Stimulated activated CD8-positive, alpha-beta memory T cell treated with anti-CD3 and anti-CD28 coated beads, Interleukin-15, amount 100 ng/mL, for 24 hours (primary cell): ENCODE measurements at regions not wholly inside any gene's neighbourhood (a gene's known extent, or its start where the extent isn't known, plus 50 kb on each side); places are given as distances from the start of the nearest gene placed in this dataset.
"Not testable (repeated sequence)": the region's sequence is repeated elsewhere in the genome, so short reads cannot be mapped to it uniquely, and the experiment has no call there.

Experiments used
- DNase-seq: peaks from one replicate; pipeline ENCODE4 v3.0.0-alpha.2; 2020; ENCODE audit warnings: low read depth

DNA sequence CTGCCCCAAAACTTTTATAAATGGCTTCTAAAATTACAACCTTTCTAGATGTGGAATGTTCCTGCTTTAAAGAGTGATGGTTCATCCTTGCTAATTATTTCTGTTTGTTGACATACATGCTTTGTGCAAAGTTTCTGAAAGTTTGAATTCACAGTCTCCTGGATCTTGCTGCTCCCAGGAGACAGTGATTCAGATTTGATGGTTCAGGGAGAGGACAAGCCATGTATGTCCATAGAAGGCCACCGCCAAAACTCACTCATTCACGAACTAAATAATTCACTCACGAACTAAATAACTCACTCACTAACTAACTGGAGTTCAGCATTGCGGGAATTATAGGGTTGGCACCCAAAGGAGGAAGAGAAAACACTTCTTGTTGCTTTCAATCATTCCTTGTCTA, 416.5 kb upstream of the ZEB2 start:
- DNase-seq = no peak

DNA sequence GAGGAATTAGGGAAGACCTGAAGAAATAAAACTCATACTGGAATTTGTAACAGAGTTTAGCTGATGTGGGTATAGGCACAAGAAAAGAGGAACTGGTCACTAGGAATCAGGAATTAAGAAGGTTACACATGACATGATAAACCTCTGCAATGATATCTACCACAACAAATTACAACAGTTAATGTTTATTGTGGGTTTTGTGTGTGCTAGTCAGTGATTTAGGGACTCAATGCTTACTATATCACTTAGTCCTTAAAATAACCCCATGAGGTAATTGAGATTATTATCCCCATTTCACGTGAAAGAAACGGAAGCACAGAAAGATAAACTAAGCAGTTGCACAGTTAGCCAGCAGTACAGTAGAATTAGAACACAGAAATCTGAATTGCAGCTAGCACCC, 415.8 kb upstream of the ZEB2 start:
- DNase-seq = no peak

DNA sequence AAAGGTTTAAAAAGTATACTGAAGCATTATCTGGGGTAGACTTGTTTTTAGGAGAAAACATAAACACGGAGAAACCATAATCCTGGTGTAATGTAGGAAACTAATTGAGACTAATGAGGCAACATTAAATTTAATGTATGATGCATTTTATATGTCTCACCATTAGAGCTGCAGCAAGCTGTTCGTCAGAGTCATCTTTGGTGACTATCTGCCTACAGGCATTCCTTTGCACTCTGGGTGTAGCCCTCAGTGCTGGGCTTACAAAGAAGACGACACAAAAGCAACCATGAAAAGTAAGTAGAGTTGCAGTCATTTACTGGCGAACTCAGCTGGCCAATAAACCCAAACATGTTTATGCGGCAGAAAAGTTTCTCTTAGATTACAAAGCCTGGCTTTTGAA, 415.3 kb upstream of the ZEB2 start:
- no peak for DNase-seq

DNA sequence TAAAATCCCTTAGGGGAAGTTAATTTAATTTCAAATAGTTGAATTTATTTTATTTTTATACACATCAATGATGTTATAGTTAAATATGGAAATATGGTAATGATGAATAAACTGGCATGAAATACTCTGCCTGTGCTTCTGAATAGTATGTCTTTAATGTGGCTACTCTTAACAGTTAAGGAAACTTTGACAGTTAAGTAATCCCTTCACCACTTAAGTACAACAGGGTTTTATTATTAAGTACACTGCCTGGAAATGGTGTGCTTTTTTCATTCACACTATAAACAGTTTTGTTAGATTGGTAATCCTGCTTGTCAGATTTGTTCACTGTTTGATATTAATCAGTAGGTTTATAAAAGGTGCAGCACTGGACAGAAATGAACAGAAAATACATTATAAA, 412.0 kb upstream of the ZEB2 start:
- no peak for DNase-seq

DNA sequence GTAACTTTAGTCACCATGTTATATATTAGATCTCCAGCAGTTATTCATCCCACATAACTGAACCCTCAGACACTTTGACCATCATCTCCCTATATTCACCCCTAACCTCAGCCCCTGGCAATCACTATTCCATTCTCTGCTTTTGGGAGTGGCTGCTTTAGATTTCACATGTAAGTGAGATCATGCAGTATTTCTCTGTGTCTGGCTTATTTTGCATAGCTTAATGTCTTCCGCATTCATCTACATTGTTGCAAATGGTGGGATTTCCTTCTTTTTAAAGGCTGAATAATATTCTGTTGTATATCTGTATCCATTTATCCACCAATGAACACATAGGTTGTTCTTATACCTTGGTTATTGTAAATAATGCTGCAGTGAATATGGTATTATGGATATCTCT, 411.6 kb upstream of the ZEB2 start:
- no peak for DNase-seq

DNA sequence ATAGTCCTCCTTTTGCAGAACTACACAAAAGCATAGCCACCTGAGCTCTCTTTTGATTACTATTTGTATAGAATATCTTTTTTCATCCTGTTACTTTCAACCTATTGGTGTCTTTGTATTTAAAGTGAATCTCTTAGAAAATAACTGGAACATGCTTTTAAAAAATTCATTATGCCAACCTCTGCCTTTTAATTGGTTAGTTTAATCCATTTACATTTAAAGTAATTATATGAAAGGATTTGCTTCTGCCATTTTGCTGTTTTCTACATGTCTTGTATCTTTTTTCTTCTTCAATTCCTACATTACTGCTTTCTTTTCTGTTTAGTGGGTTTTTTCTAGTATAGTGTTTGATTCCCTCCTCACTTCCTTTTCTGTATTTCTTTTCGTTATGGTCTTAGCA, 407.5 kb upstream of the ZEB2 start:
- no peak for DNase-seq

DNA sequence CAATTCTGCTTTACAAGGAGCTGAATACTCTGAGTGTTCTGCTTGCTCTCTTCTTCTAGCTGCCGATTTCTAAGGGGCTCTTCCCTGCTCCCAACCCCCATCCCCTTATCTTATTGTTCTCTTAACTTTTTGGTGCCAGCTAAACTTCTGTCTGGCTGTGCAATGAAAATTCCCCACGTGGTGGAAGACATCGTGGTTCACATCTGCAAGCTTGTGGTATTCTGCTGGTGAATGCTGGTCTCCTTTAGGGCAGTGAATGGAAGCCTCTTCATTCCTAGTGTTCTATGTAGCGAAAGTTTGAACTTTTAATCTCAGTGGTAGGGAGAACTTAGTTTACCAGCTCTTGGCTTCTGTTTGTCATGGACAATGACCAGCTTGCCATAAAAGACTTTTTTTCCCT, 406.0 kb upstream of the ZEB2 start:
- DNase-seq = no peak

DNA sequence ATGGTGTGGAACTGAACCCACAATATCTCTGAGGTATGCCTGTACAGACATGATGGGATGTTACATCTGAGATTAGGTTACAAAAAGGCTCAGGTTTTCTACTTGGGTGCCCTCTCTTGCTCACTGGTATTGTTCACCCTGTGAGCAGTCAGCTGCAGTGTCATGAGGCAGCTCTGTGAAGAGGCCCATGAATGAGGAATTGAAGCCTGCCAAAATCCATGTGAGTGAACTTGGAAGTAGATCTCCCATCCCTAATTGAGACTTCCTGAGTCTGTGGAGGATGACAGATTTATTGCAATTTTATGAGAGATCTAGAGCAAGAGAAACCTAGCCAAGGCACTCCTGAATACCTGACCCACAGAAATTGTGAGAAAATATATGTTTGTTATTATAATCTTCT, 404.9 kb upstream of the ZEB2 start:
- no peak for DNase-seq

DNA sequence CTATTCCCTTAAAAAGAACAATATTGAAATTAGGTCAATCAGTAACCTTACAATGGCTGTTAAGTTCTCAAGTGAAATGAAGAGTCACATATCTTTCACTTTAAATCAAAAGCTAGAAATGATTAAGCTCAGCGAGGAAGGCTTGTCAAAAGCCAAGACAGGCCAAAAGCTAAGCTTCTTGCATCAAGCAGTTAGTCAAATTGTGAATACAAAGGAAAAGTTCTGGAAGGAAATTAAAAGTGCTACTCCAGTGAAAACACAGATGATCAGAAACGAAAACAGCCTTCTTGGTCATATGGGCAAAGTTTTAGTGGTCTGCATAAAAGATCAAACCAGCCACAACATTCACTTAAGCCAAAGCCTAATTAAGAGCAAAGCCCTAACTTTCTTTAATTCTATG, 402.6 kb upstream of the ZEB2 start:
- no peak for DNase-seq

DNA sequence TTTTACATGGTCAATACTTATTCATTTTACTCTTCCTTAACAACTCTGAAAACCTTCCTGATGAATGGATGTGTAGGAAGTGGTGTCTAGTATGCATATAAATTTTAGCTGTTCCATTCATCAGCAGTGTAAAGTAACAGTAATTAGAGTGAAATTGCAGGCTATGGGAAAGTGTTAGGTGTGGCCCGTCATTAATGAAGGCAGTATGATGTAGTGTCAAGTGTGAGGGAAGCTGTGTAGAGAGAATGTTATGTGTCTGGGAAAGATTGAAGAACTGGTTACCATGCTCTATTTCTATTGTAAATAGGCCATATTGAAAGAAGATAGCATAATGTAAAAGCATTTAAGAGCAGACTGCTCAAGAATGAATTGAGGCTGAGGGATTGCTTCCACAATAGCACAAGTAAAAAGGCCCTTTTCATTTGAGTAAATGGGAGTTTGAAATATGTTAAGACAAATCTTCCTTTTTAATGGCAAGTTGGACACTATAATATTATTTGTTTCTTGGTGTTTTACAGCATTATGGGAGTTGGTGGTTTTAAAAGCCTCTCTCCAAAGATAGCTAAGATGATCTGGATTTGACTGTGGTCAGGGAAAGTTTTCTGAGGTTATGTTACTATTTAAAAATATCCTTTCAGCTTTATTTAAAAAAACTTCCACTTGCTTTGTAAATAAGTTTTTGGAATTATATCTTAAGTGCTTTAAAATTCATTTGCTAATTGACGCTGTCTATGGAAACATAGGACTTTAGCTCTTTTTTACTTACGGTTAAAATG, 401.0 kb upstream of the ZEB2 start:
- no peak for DNase-seq

DNA sequence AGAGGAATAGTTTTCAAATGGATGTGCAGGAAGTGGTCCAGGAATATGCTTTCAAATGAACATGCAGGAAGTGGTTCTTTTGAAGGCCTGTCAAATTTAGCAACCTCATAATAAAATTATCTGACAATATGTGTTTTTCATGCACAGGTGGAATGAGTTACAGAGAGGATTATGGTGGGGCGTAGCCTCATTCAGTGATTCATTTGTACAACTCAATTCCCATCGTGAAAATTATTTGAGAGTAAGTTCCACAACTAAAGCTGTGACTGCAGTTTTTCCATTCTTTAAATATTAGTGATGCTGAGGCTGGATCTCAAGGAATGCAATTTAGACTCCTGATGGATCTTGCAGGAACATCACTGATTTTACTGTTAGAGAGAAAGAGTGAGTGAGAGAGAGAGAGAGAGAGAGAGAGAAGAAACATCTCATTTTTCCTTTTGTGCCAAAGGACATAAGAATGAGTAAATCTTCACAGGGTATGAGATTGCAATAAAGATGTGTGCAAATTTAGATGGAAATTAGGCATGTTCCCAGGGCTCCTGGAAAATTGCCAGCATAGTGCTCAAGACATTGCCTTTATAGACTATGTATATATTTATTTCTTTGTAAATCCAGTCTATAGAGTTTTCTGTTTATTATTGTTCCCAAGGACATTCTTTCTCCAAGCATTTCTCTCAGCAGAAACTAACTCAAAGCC, 394.9 kb upstream of the ZEB2 start:
- DNase-seq = no peak

DNA sequence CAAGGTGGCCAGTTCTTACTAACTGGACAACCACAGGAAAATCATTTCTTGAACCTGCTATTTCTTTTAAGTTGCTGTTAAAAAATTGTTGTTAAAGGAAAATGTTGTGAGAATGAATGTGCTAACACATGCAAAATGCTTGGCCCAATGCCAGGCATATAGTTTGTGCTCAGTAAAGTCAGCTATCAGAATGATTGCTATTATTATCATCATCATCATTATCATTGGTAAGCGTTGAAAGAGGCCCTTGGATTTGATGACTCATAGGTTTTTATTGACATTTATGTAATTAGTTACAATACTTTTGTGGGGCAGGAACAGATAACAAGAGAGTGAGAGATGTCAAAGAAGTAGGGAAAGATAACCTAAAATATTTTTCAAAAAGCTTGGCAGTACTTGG, 394.2 kb upstream of the ZEB2 start:
- DNase-seq = no peak

DNA sequence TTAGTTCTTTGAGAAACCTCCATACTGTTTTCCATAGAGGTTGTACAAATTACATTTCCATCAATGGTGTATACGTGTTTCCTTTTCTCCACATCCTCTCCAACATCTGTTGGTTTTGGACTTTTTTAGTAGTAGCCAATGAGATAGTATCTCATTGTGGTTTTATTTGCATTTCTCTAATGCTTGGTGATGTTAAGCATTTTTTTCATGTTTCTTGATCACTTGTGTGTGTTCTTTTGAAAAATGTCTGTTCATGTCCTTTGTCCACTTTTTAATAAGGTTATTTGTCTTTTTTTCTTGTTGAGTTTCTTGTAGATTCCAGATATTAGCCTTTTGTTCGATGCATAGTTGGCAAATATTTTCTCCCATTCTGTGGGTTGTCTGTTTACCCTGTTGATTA, 392.3 kb upstream of the ZEB2 start:
- no peak for DNase-seq

DNA sequence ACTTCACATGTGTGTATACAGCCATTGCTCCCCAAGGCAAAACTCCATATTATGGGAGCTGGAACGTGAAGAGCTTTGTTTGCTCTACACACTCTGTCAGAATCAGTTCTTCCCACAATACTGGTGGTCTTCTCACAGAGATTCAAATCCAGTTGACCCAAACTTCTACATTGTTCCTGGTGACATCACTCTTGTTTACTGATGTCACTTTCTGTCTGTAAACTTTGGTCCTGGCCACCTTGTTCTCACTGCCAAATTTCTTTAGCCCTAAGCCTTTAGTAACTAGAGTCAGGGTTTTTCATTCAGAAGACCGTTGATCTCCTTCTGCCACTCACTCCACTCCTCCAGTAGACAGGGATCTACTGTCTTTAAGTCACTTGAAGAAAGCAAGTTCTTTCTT, 386.0 kb upstream of the ZEB2 start:
- DNase-seq = no peak

DNA sequence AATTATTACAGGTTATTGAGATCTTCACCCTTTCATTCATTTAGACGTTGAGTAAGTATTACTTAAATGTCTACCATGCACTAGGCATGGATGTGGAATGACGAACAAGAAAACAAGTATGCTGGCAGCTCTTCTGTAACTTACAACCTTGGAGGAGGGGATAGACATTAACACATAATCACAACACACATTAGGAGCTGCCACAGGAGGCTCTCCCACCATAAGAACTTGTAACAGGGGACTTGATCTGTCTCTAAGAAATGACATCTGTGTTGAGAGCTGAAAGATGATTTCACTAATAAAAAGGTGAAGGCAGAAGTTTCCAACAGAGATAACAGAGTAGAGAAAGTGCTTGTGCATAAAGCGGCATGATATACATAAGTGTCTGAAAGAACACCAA, 384.7 kb upstream of the ZEB2 start:
- no peak for DNase-seq

DNA sequence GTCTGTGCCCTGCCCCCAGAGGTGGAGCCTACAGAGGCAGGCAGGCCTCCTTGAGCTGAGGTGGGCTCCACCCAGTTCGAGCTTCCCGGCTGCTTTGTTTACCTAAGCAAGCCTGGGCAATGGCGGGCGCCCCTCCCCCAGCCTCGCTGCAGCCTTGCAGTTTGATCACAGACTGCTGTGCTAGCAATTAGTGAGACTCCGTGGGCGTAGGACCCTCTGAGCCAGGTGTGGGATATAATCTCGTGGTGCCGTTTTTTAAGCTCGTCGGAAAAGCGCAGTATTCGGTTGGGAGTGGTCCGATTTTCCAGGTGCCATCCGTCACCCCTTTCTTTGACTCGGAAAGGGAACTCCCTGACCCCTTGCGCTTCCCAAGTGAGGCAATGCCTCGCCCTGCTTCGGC, 383.1 kb upstream of the ZEB2 start:
- DNase-seq = not testable (repeated sequence)

DNA sequence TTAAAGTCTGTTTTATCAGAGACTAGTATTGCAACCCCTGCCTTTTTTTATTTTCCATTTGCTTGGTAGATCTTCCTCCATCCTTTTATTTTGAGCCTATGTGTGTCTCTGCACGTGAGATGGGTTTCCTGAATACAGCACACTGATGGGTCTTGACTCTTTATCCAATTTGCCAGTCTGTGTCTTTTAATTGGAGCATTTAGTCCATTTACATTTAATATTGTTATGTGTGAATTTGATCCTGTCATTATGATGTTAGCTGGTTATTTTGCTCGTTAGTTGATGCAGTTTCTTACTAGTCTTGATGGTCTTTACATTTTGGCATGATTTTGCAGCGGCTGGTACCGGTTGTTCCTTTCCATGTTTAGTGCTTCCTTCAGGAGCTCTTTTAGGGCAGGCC, 381.5 kb upstream of the ZEB2 start:
- DNase-seq = not testable (repeated sequence)

DNA sequence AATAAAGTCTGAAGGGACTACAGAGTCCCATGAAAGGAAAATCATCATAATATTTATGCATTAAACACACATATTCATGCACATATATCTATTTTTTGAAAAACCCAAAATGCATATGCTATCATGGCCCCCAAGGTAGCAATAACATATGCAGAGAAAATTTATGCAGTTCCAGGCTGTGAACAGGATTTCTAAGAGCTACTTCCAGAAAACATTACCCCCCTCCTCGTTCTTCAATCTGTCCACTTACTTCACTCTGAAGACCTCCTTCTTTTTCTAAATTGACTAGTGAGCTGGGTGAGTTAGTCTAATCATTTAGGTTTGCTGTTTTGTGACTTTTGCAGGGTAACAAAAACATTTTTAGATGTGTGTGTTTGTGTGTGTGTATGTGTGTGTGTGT, 376.4 kb upstream of the ZEB2 start:
- DNase-seq = no peak

DNA sequence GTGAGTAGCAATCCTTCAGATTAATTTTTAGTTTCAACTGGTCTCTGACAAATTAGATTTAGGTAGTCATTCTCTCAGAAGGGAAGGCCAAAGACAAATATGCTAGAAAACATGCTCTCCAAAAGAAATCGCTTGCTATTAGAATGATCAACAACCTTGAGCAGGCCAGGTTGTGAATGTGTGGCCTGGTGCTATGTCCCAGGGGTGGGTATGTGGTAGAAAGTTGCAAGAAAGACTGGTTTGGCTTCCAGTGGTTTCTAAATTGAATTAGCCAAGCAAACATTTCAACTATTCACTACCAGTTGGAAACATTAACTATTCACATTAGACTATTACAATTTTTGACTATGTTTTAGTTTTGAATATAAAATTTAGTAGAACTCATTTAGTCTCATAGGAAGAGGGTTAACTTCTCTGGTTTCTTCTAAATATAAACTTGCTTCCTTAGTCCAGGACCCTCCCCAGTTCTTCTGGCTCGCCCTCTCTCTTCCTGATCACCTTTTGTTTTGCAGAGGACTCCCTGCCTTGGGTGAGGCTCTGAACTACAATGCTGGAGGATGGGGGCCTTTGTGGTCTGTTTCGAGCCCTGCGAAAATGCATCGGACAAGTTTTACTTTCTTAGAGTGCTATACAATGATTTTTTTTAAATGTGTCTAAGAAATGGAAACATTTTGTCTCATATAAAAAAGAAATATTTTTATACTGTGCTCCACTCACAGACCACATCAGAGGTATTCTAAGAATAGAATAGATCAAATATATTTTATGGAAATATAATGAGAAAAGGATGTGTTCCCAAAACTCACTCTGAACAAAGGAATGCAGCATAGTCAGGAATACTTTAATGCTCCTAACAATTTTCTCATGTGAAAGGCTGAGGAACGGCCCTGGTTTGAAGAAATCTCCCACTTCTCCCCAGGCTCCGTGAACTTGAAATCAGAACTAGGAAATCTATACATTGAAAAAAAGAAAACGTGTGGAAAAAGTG, 375.0 kb upstream of the ZEB2 start:
- DNase-seq = no peak

DNA sequence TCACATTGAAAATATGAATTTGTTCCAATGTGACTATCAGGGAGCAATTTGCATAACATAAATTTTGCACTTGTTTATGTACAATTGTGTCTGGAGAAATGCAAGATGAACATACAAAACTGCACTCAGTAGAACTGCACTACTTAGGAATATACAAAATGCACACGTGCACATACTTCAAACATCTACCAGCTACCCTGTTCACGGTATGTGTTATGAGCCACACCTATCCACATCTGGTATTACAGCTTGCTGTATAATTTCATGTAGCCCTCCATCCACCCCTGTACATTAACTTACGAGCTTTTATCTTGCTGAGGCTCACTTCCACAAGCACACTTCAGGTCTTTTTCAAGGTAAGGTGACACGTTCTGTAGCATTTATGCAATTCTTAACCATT, 373.5 kb upstream of the ZEB2 start:
- DNase-seq = no peak

DNA sequence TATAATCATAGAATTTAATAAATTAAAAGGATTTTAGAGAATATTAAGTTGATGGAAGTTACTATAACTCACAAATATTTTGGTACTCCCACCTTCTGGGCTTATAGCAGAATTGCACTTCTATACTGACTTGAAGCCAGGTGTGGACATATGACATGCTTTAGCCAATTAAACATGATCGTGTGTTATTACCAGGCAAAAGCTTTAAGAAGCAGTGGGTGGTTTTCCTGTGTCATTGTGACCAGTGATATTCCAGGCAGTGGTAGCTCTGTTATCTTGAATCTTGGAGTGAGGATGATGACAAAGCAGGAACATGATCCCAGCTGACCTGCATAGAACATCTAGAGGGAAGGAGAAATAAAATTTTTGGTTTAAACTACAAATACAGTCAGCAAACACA, 370.9 kb upstream of the ZEB2 start:
- DNase-seq = no peak

DNA sequence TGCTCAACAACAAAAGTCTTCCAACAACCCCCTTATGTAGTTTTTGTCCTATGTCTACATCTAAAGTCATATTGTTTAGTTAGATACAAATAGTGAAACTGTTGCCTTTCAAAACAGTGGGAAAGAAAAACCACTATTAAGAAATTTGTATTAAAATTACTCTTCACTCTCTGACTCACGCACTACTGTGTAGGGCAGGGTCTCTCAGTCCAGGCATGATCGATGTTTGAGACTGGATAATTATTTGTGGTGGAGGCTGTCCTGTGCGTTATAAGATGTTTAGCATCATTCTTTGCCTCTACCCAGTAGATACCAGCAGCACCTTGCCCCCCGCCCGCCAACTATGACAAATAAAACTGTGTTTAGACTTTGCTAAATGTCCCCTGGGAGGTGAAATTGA, 369.4 kb upstream of the ZEB2 start:
- DNase-seq = no peak

DNA sequence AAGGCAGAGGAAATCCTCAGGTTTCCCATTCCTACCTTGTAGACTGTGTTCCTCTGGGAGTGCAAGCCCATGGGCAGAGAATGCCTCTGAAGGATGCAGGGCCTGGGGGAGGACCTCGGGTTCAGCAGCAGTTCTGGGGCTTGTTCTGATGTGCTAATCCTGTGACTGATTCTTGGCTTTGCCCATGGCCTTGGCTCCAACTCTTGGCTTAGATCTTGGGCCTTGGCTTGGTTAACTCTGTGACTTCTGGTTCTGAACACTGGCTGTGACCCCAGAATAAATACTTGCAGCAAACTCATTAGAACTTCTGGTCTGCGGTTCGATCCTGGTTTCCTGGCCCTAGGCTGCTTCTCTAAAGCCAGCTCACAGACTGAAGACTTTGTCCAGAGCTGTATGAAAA, 366.9 kb upstream of the ZEB2 start:
- no peak for DNase-seq
